ENCODE measurements at regions not wholly inside any gene's neighbourhood (a gene's known extent, or its start where the extent isn't known, plus 50 kb on each side); places are given as distances from the start of the nearest gene placed in this dataset.

- H3K4me1 Mint-ChIP-seq, result no peaks in the 10 kb centered on the region
- H3K4me3 Mint-ChIP-seq, result no peak overlapping the region
- H3K9me3 Mint-ChIP-seq (ENCODE audit: low read depth), result peaks cover 7% of the 10 kb centered on the region
- H3K27me3 Mint-ChIP-seq, result no peaks in the 10 kb centered on the region
- CTCF ChIA-PET, result no interaction called here
- no peaks in the 10 kb centered on the region for H3K36me3 Mint-ChIP-seq
- H3K27ac Mint-ChIP-seq, result no peak overlapping the region
- DNase-seq (no peak), ATAC-seq (no peak)
Measured at GRCh38 chr12:125742413-125742812, 677.2 kb downstream of the AACS start.

DNA sequence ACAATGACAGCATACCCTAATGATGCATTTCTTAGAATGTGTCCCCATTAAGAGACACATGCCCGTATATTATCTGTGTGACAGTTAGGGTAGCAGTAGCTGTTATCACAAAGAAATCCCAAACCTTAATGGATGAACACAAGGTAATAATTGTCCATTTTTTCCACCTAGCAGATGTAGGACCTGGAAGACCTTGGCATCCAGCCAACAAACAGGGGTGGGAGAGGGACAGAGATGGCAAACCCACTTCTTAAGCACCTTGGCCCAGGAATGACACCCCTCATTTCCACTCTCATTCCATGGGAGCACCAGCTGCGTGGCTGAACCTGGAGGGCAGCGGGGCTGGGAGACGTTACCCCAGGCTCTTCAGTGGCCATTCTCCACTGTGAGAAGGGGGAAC is 679.0 kb downstream of the AACS start:
- Mint-ChIP-seq H3K27me3 (no peaks in the 10 kb centered on the region), H3K4me3 (no peak overlapping the region), H3K27ac (no peak overlapping the region), H3K9me3 (ENCODE audit: low read depth) (peaks cover 7% of the 10 kb centered on the region), H3K4me1 (no peaks in the 10 kb centered on the region), H3K36me3 (no peaks in the 10 kb centered on the region)
- DNase-seq, result no peak
- CTCF ChIA-PET, result no interaction called here
- ATAC-seq, result no peak

GRCh38 chr12:125755512-125755911 is 690.3 kb downstream of the AACS start:
- no peaks in the 10 kb centered on the region for H3K27me3 Mint-ChIP-seq
- no peak overlapping the region for H3K27ac Mint-ChIP-seq
- peaks cover 5% of the 10 kb centered on the region for H3K9me3 Mint-ChIP-seq (ENCODE audit: low read depth)
- H3K36me3 Mint-ChIP-seq, result no peaks in the 10 kb centered on the region
- H3K4me1 Mint-ChIP-seq, result no peaks in the 10 kb centered on the region
- H3K4me3 Mint-ChIP-seq, result no peak overlapping the region
- CTCF ChIA-PET, result no interaction called here
- no peak for ATAC-seq
- DNase-seq, result no peak

- no peak overlapping the region for H3K27ac Mint-ChIP-seq
Measured at GRCh38 chr12:125766091-125766490, 700.9 kb downstream of the AACS start.

DNA sequence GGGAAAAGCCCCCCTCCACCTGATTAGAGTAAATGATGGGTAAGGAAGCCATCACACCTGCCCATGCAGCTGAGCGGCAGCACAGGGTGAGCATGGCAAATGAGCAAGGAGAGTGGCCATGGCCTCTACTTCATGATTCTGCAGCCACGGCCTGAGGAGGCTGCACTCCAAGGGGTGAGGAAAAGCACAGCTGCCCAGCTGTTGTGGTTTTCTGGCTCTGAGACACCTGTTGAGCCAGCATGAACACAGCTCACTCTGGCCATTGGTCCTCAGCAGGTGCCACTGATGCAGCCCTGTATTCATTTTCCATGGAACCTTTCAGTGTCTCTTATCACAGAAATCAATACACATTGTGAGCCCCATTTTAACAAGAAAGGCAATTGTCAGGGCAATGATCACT is 707.2 kb downstream of the AACS start:
- CTCF ChIA-PET, result no interaction called here
- H3K27me3 Mint-ChIP-seq, result no peaks in the 10 kb centered on the region
- H3K9me3 Mint-ChIP-seq (ENCODE audit: low read depth), result no peaks in the 10 kb centered on the region
- H3K36me3 Mint-ChIP-seq, result no peaks in the 10 kb centered on the region
- no peak overlapping the region for H3K27ac Mint-ChIP-seq
- H3K4me3 Mint-ChIP-seq, result no peak overlapping the region
- DNase-seq (no peak), ATAC-seq (no peak)
- no peaks in the 10 kb centered on the region for H3K4me1 Mint-ChIP-seq

More at GRCh38 chr12:125766091-125766490, 700.9 kb downstream of the AACS start:
- Mint-ChIP-seq H3K27me3 (no peaks in the 10 kb centered on the region), H3K36me3 (no peaks in the 10 kb centered on the region), H3K4me3 (no peak overlapping the region), H3K4me1 (no peaks in the 10 kb centered on the region), H3K9me3 (ENCODE audit: low read depth) (no peaks in the 10 kb centered on the region)
- ATAC-seq (no peak), DNase-seq (no peak)
- CTCF ChIA-PET, result no interaction called here

DNA sequence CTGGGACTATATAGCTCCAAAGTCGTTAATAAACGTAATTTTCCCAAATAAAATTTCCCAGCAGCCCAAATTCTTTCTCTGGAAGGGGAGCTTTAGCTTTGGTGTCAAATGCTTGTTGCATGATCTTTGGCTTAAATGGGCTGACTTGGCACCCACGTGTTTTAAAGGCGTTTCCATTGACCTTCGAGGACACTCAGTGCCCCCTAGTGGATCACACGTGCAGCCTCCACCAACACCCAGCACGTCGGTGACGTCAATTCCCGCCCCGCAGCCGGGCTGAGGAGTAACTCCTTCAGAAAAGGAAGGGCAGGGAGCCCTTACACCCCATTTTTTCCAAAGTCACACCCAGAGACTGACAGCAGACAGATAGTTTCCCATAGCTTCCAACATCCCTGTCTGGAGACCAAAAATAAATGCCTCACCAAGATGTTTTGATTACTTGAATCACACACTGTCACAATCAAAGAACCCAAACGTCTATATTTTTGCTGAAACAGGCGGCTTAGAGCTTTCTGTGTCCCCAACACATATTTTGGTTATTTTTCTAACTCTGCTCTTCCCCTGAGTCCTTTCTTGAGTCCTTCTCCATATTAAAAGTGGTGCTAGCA is 707.9 kb downstream of the AACS start:
- no peak overlapping the region for H3K27ac Mint-ChIP-seq
- CTCF ChIA-PET, result no interaction called here
- no peaks in the 10 kb centered on the region for H3K27me3 Mint-ChIP-seq
- no peaks in the 10 kb centered on the region for H3K4me1 Mint-ChIP-seq
- ATAC-seq (no peak), DNase-seq (no peak)
- no peaks in the 10 kb centered on the region for H3K36me3 Mint-ChIP-seq
- no peak overlapping the region for H3K4me3 Mint-ChIP-seq
- no peaks in the 10 kb centered on the region for H3K9me3 Mint-ChIP-seq (ENCODE audit: low read depth)

DNA sequence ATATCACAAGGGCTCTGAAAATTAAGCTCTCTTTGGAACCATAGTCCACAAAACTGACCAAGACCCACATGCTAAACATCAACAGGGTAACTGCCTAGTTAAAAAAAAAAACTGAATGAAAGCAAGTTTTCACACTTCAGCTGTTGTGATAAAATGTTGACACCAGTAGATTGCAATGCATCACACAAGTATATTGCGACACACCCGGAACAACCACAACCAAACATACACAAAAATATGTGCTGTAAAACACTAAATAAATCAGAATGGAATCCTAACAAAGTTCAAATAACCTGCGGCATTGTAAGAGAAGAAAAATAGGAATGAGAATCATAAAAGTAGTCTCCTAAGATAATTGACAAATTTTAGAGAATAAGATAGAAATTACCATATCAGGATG is 710.3 kb downstream of the AACS start:
- DNase-seq (no peak), ATAC-seq (no peak)
- no peaks in the 10 kb centered on the region for H3K9me3 Mint-ChIP-seq (ENCODE audit: low read depth)
- H3K27ac Mint-ChIP-seq, result no peak overlapping the region
- no peaks in the 10 kb centered on the region for H3K4me1 Mint-ChIP-seq
- no peaks in the 10 kb centered on the region for H3K36me3 Mint-ChIP-seq
- CTCF ChIA-PET, result no interaction called here
- no peaks in the 10 kb centered on the region for H3K27me3 Mint-ChIP-seq
- no peak overlapping the region for H3K4me3 Mint-ChIP-seq

DNA sequence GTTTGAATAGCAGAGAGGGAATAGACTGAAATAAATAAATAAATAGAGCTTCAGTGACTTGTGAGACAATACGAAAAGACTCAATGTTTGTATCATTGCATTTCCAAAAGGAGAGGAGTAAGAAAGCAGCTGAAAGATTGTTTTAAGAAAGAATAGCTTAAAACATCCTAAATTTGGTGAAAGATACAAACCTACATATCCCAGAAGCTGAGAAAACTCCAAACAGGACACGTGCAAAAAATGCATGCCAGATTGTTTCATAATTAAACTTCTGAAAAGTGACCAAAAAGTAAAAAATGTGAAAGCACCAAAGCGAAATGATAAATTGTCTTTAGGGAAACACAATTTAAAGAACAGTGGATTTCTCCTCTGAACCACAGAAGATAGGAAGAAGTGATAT is 711.0 kb downstream of the AACS start:
- Mint-ChIP-seq H3K36me3 (no peaks in the 10 kb centered on the region), H3K4me1 (no peaks in the 10 kb centered on the region), H3K4me3 (no peak overlapping the region), H3K27me3 (no peaks in the 10 kb centered on the region), H3K27ac (no peak overlapping the region), H3K9me3 (ENCODE audit: low read depth) (no peaks in the 10 kb centered on the region)
- DNase-seq (no peak), ATAC-seq (no peak)
- CTCF ChIA-PET, result no interaction called here

GRCh38 chr12:125786143-125786542 is 720.9 kb downstream of the AACS start:
- no peaks in the 10 kb centered on the region for H3K4me1 Mint-ChIP-seq
- H3K36me3 Mint-ChIP-seq, result no peaks in the 10 kb centered on the region
- H3K4me3 Mint-ChIP-seq, result no peak overlapping the region
- CTCF ChIA-PET, result no interaction called here
- peaks cover 7% of the 10 kb centered on the region for H3K9me3 Mint-ChIP-seq (ENCODE audit: low read depth)
- H3K27ac Mint-ChIP-seq, result no peak overlapping the region
- no peak for DNase-seq
- H3K27me3 Mint-ChIP-seq, result no peaks in the 10 kb centered on the region
- ATAC-seq, result no peak

DNA sequence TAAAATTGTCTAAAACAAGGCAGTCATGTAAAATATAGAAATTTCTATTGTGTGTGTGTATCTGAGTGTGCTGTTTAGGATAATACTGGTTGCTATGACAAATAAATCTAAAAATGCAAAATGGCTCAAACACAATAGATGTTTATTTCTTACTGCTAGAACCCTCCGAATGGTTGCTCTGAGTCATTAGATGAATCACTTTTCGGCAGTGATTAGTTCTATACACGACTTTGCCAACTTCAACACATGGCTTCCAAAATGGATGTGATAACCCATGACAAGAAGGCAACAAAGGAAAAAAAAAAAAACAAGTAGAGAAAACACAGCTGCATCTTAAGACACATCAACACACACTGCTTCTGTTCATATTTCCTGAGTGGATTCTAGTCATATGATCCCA is 729.2 kb downstream of the AACS start:
- H3K36me3 Mint-ChIP-seq, result no peaks in the 10 kb centered on the region
- CTCF ChIA-PET, result no interaction called here
- DNase-seq, result no peak
- peaks cover 6% of the 10 kb centered on the region for H3K9me3 Mint-ChIP-seq (ENCODE audit: low read depth)
- H3K4me1 Mint-ChIP-seq, result no peaks in the 10 kb centered on the region
- ATAC-seq, result no peak
- H3K27ac Mint-ChIP-seq, result no peak overlapping the region
- H3K27me3 Mint-ChIP-seq, result no peaks in the 10 kb centered on the region
- H3K4me3 Mint-ChIP-seq, result no peak overlapping the region

GRCh38 chr12:125797421-125798175 is 732.4 kb downstream of the AACS start:
- Mint-ChIP-seq H3K27me3 (no peaks in the 10 kb centered on the region), H3K4me1 (no peaks in the 10 kb centered on the region), H3K27ac (no peak overlapping the region), H3K9me3 (ENCODE audit: low read depth) (peaks cover 5% of the 10 kb centered on the region), H3K36me3 (no peaks in the 10 kb centered on the region), H3K4me3 (no peak overlapping the region)
- CTCF ChIA-PET, result no interaction called here
- ATAC-seq, result no peak
- DNase-seq, result no peak

GRCh38 chr12:125804660-125805059 is 739.4 kb downstream of the AACS start:
- Mint-ChIP-seq H3K27me3 (no peaks in the 10 kb centered on the region), H3K4me3 (no peak overlapping the region), H3K9me3 (ENCODE audit: low read depth) (peaks cover 12% of the 10 kb centered on the region), H3K36me3 (no peaks in the 10 kb centered on the region), H3K4me1 (no peaks in the 10 kb centered on the region), H3K27ac (no peak overlapping the region)
- CTCF ChIA-PET, result no interaction called here
- ATAC-seq (no peak), DNase-seq (no peak)

DNA sequence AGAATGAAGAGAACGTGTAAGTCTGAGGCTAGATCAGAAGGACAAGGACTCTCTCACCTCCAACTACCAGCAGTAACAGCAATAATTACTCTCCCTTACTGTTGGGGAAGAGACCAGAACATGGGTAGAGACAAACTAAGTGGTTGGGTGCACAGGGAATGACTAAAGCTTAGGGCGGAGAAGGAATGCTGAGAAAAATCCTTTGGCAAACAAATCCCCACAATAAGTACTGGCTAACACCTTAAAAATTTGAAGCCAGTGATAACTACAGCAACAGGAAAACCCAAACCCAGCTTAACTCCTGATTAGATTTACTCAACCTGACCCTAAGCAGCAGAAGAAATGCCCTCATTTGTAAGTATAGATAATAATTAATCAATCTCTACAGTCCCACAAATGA is 759.0 kb downstream of the AACS start:
- CTCF ChIA-PET, result interaction anchor here (0.7 kb wide), 1 partner anchor 36 kb away, joined by 3 read pairs; no protein-coding TSS in a partner anchor
- Mint-ChIP-seq H3K36me3 (no peaks in the 10 kb centered on the region), H3K4me1 (no peaks in the 10 kb centered on the region), H3K27me3 (no peaks in the 10 kb centered on the region), H3K27ac (no peak overlapping the region), H3K9me3 (ENCODE audit: low read depth) (no peaks in the 10 kb centered on the region), H3K4me3 (no peak overlapping the region)
- DNase-seq, result no peak
- no peak for ATAC-seq

DNA sequence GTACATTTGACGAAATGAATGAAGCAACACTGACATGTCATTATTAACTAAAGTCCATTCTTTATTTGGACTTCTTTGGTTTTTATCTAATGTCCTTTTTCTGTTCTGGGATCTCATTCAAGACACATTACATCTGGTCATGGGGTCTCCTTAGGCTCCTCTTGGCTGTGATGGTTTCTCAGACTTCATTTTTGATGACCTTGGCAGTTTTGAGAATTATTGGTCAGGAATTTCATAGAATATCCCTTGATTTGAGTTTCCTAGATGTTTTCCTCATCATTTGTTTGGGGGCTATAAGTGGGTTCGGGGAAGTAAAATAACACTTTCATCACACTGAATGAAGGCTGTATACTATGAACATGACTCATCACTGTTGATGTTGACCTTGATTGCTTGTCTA is 770.6 kb downstream of the AACS start:
- DNase-seq (no peak), ATAC-seq (no peak)
- no peak overlapping the region for H3K4me3 Mint-ChIP-seq
- H3K27me3 Mint-ChIP-seq, result no peaks in the 10 kb centered on the region
- peaks cover 3% of the 10 kb centered on the region for H3K9me3 Mint-ChIP-seq (ENCODE audit: low read depth)
- H3K36me3 Mint-ChIP-seq, result no peaks in the 10 kb centered on the region
- H3K4me1 Mint-ChIP-seq, result no peaks in the 10 kb centered on the region
- no peak overlapping the region for H3K27ac Mint-ChIP-seq
- CTCF ChIA-PET, result no interaction called here

Data from activated CD8-positive, alpha-beta memory T cell treated with anti-CD3 and anti-CD28 coated beads, Interleukin-2, amount 10 ng/mL, durations not matched to agents 7 days and 5 days (primary cell).